ENCODE measurements at regions not wholly inside any gene's neighbourhood (a gene's known extent, or its start where the extent isn't known, plus 50 kb on each side); places are given as distances from the start of the nearest gene placed in this dataset.

DNA sequence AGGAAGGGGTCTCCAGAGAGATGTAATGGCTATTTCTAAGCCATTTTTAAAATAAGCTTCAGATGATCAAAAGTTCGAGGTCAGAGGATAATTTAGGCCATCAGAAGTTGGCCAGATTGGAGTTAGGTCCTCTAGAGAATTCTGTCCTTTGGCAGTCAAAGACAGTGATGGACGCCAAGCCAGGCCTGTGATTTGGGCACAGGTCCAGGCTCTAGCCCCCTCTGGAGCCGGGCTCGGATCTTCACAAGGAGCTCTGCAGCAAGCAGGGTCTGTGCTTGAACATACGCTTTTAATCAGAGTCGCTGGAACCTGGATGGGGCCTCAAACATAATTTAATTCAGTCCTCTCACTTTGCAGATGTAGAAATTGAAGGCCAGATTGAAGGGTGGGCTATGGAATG lies 151.4 kb upstream of the BCL6 start:
- CTCF ChIA-PET = no interaction called here
- no TSS peak for BruUV-seq (replicated peaks)

More for the DNA sequence above, 151.4 kb upstream of the BCL6 start:
- Histone ChIP-seq H3K4me2 (ENCODE audit: low read length) (no peak overlapping the region), H2AFZ (ENCODE audit: low read depth, low read length, poor library complexity, severe bottlenecking) (no peak overlapping the region), H3K79me2 (ENCODE audit: insufficient read depth, low read length) (no peaks in the 10 kb centered on the region), H3K9ac (ENCODE audit: low read length) (no peak overlapping the region), H3K4me1 (ENCODE audit: control insufficient read depth in 1 of 2, insufficient read depth in 2 of 2, low read length in 2 of 2) (no peaks in the 10 kb centered on the region), H3K9me2 (ENCODE audit: insufficient read depth) (no peaks in the 10 kb centered on the region), H4K20me1 (ENCODE audit: insufficient read depth) (no peaks in the 10 kb centered on the region), H3K9me3 (ENCODE audit: control insufficient read depth in 1 of 2, insufficient read depth in 1 of 2, low read depth in 1 of 2, low read length in 2 of 2) (no peaks in the 10 kb centered on the region), H3K4me3 (replicated peaks in 1 of 2; ENCODE audit: low read depth in 1 of 2, low read length in 2 of 2) (no peak overlapping the region), H3K27ac (ENCODE audit: low read depth, low read length) (no peak overlapping the region), H3K27me3 (ENCODE audit: insufficient read depth, low read length) (no peaks in the 10 kb centered on the region), H3K36me3 (ENCODE audit: control insufficient read depth in 1 of 2, insufficient read depth in 2 of 2, low read length in 2 of 2) (no peaks in the 10 kb centered on the region)
- POLR2A ChIA-PET = no interaction called here
- ATAC-seq (no peak), DNase-seq (ENCODE audit: low read depth, low spot score) (no peak)
- intact Hi-C loops (cut with micrococcal nuclease) = no loop called here
- TF ChIP-seq ELF1 (IDR thresholded peaks at IDR 0.05; ENCODE audit: borderline replicate concordance, low read depth) = no peak
- TF ChIP-seq ZBTB33 (IDR thresholded peaks at IDR 0.05; ENCODE audit: extremely low read depth, insufficient replicate concordance, low read length) = no peak
- no peak for TF ChIP-seq CTCF (IDR thresholded peaks at IDR 0.05 in 2 of 3, conservative IDR thresholded peaks at IDR 0.05 in 1 of 3; ENCODE audit: borderline replicate concordance in 1 of 3, insufficient read depth in 1 of 3, low read depth in 2 of 3, low read length in 2 of 3)
- TF ChIP-seq, protein P1, sequence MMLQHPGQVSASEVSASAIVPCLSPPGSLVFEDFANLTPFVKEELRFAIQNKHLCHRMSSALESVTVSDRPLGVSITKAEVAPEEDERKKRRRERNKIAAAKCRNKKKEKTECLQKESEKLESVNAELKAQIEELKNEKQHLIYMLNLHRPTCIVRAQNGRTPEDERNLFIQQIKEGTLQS (IDR thresholded peaks at IDR 0.05) = no peak
- TF ChIP-seq ZFX (IDR thresholded peaks at IDR 0.05) = no peak
- TF ChIP-seq JUND (IDR thresholded peaks at IDR 0.05) = no peak
- no peak for TF ChIP-seq SRF (IDR thresholded peaks at IDR 0.05; ENCODE audit: low read depth)
- RAD21 ChIA-PET (ENCODE audit: low non-redundant PET in 1 of 2, low total read pairs in 2 of 2, uncharacterized antibody in 2 of 2, unreplicated experiment in 2 of 2) = no interaction called here

Measured in HCT116 (cell line).